Prostate gland (tissue), 2 donors: ENCODE measurements at regions not wholly inside any gene's neighbourhood (a gene's known extent, or its start where the extent isn't known, plus 50 kb on each side); places are given as distances from the start of the nearest gene placed in this dataset.

Source experiments
- DNase-seq: peaks from one replicate; pipeline ENCODE4 v3.0.0-alpha.2; 2019; ENCODE audit warnings: low spot score
- H3K27ac ChIP-seq, 2 donors: fragments of 200-600 bp; sonication (generic); 2 replicates each; pipeline ENCODE4 v1.5.1; 2017 to 2019
- H3K27me3 ChIP-seq: fragments of 200-600 bp; sonication (generic); replicated peaks from 2 replicates; pipeline ENCODE4 v1.5.1; 2019; ENCODE audit not compliant: insufficient read depth
- H3K36me3 ChIP-seq, 2 donors: fragments of 200-600 bp; sonication (generic); 1 replicate in 1 of 2; 2 replicates in 1 of 2; pipeline versions ENCODE4 v1.5.1 to v1.8.1; 2017 to 2019
- H3K4me1 ChIP-seq: fragments of 200-600 bp; sonication (generic); replicated peaks from 2 replicates; pipeline ENCODE4 v1.5.1; 2019
- H3K4me3 ChIP-seq, 2 donors: fragments of 200-600 bp; sonication (generic); 2 replicates each; pipeline ENCODE4 v1.5.1; 2017 to 2019
- H3K9me3 ChIP-seq: fragments of 200-600 bp; sonication (generic); 2 replicates; pipeline ENCODE4 v1.5.1; 2017
- POLR2A ChIP-seq: fragments of 450-650 bp; IDR thresholded peaks from one replicate; pipeline ENCODE4 v1.6.1; 2016; ENCODE audit warnings: antibody characterized with exemption, mild to moderate bottlenecking
- POLR2AphosphoS5 ChIP-seq: sonication (generic); formaldehyde crosslinking; IDR thresholded peaks from one replicate; pipeline ENCODE4 v1.6.1; 2017; ENCODE audit warnings: antibody characterized with exemption
- WGBS: methylation state at CpG from one replicate; pipeline ENCODE4 v1.1.5; 2018; 5-methylcytosine and 5-hydroxymethylcytosine counted together
- intact Hi-C: fragments of 100-400 bp; cut with DNase I; formaldehyde crosslinking; loops from one replicate; pipeline ENCODE4 v1.14.2; 2022
- TF ChIP-seq, protein P1 (sequence below), 4 experiments: fragments of 200-600 bp in 2 of 4; fragments of 450-650 bp in 2 of 4; sonication (generic) in 2 of 4; IDR thresholded peaks; 1 replicate in 3 of 4; 2 replicates in 1 of 4; pipeline ENCODE4 v1.5.1; 2016 to 2019; ENCODE audit warnings: antibody characterized with exemption in 4 of 4, mild to moderate bottlenecking in 2 of 4, moderate library complexity in 2 of 4

GRCh38 chr21:25081096-25081495, 526.2 kb downstream of the MRPL39 start:
- 88% methylated on average over 4 of the region's 4 CpGs for WGBS
- intact Hi-C loops = no loop called here
- TF ChIP-seq POLR2A (no peak), POLR2AphosphoS5 (no peak)
- TF ChIP-seq, protein P1, sequence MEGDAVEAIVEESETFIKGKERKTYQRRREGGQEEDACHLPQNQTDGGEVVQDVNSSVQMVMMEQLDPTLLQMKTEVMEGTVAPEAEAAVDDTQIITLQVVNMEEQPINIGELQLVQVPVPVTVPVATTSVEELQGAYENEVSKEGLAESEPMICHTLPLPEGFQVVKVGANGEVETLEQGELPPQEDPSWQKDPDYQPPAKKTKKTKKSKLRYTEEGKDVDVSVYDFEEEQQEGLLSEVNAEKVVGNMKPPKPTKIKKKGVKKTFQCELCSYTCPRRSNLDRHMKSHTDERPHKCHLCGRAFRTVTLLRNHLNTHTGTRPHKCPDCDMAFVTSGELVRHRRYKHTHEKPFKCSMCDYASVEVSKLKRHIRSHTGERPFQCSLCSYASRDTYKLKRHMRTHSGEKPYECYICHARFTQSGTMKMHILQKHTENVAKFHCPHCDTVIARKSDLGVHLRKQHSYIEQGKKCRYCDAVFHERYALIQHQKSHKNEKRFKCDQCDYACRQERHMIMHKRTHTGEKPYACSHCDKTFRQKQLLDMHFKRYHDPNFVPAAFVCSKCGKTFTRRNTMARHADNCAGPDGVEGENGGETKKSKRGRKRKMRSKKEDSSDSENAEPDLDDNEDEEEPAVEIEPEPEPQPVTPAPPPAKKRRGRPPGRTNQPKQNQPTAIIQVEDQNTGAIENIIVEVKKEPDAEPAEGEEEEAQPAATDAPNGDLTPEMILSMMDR (IDR thresholded peaks at IDR 0.05) = no peak
- H3K36me3 ChIP-seq = no peaks in the 10 kb centered on the region
- H3K27me3 ChIP-seq = no peaks in the 10 kb centered on the region
- H3K27ac ChIP-seq = no peak overlapping the region
- no peak for DNase-seq
- no peaks in the 10 kb centered on the region for H3K9me3 ChIP-seq
- H3K4me1 ChIP-seq = no peaks in the 10 kb centered on the region
- no peak overlapping the region for H3K4me3 ChIP-seq

DNA sequence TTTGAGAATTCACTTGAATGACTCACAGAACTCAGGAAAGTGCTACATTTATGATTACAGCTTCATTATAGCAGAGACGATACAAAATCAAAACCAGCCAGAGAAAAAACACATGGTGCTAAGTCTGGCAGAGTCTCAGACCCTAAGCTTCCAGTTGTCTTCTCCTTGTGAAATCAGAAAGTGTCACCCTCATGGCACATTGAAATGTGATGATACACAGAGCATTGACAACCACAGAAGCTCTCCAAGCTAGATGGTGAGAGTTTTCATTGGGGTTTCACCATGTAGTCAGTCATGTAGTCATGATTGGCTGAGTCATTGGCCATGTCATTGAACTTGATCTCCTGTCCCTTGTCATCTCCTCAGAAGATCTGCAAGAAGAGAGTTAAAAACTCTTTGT, 526.6 kb downstream of the MRPL39 start:
- Histone ChIP-seq H3K27me3 (no peaks in the 10 kb centered on the region), H3K4me3 (no peak overlapping the region), H3K27ac (no peak overlapping the region), H3K9me3 (no peaks in the 10 kb centered on the region), H3K36me3 (no peaks in the 10 kb centered on the region), H3K4me1 (no peaks in the 10 kb centered on the region)
- 92% methylated on average over 1 of the region's 1 CpG for WGBS
- intact Hi-C loops = no loop called here
- no peak for DNase-seq
- TF ChIP-seq, protein P1 (IDR thresholded peaks at IDR 0.05) = no peak
- TF ChIP-seq POLR2AphosphoS5 (no peak), POLR2A (no peak)

GRCh38 chr21:25080141-25080540, 527.1 kb downstream of the MRPL39 start:
- no peak overlapping the region for H3K27ac ChIP-seq
- no peak overlapping the region for H3K4me3 ChIP-seq
- H3K27me3 ChIP-seq = no peaks in the 10 kb centered on the region
- WGBS = 67% methylated on average over 1 of the region's 1 CpG
- intact Hi-C loops = no loop called here
- no peaks in the 10 kb centered on the region for H3K9me3 ChIP-seq
- TF ChIP-seq POLR2AphosphoS5 = no peak
- no peaks in the 10 kb centered on the region for H3K4me1 ChIP-seq
- no peaks in the 10 kb centered on the region for H3K36me3 ChIP-seq
- DNase-seq = no peak

DNA sequence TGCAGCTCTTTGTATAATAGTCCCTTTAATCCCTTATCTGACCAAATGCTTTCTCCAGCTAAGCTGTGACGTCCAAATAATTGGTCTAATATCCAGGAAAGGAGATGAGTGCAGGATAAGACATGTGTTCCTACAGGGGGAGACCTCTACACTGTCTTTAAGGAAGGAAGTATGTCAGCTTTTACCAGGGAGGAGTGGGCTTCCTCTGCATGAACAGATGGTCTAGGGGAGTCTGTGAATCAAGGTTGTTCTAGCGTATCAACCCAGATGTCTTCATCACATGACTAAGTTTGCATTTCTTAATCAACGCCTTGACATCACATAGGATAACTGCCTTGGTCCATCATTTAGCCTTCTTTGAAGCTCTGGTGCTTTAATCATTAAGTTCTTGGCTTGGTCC, 528.2 kb downstream of the MRPL39 start:
- 64% methylated on average over 3 of the region's 3 CpGs for WGBS
- TF ChIP-seq POLR2AphosphoS5 = no peak
- no peak for TF ChIP-seq POLR2A
- TF ChIP-seq, protein P1 (IDR thresholded peaks at IDR 0.05) = no peak
- DNase-seq = no peak

GRCh38 chr21:25062061-25062460, 545.2 kb downstream of the MRPL39 start:
- intact Hi-C loops = no loop called here
- Histone ChIP-seq H3K36me3 (no peaks in the 10 kb centered on the region), H3K9me3 (no peaks in the 10 kb centered on the region), H3K4me1 (no peaks in the 10 kb centered on the region), H3K27me3 (no peaks in the 10 kb centered on the region), H3K27ac (no peak overlapping the region), H3K4me3 (no peak overlapping the region)
- DNase-seq = no peak
- TF ChIP-seq POLR2AphosphoS5 = no peak
- TF ChIP-seq, protein P1 (IDR thresholded peaks at IDR 0.05) = no peak
- TF ChIP-seq POLR2A = no peak
- WGBS = 91% methylated on average over 1 of the region's 1 CpG

More for the DNA sequence above, 528.2 kb downstream of the MRPL39 start:
- H3K36me3 ChIP-seq = no peaks in the 10 kb centered on the region
- H3K27me3 ChIP-seq = no peaks in the 10 kb centered on the region
- H3K9me3 ChIP-seq = no peaks in the 10 kb centered on the region
- H3K4me3 ChIP-seq = no peak overlapping the region
- H3K27ac ChIP-seq = no peak overlapping the region
- intact Hi-C loops = no loop called here
- H3K4me1 ChIP-seq = no peaks in the 10 kb centered on the region
